T-cell (primary cell): ENCODE measurements at regions not wholly inside any gene's neighbourhood (a gene's known extent, or its start where the extent isn't known, plus 50 kb on each side); places are given as distances from the start of the nearest gene placed in this dataset.

Source experiments
- ATAC-seq, 4 experiments: fragments of 200-7000 bp in 3 of 4; fragments of 150-1000 bp in 1 of 4; cut with Tn5 transposase; replicated peaks in 1 of 4; 1 replicate in 3 of 4; 2 replicates in 1 of 4; pipeline ENCODE4 v1.10.0; 2021; ENCODE audit warnings: moderate library complexity in 3 of 4, mild to moderate bottlenecking in 2 of 4, moderate number of reproducible peaks in 1 of 4
- CTCF ChIA-PET, 2 donors: fragments of 300-600 bp; sonication (Branson Sonifier 250); formaldehyde crosslinking; loops; one replicate each; lab custom pipeline; 2022; ENCODE audit warnings: antibody characterized with exemption in 2 of 2; lab: Charles Lee
- POLR2A ChIA-PET, 2 donors: fragments of 300-600 bp; sonication (Branson Sonifier 250); formaldehyde crosslinking; loops; one replicate each; lab custom pipeline; 2022; ENCODE audit warnings: antibody characterized with exemption in 2 of 2; lab: Charles Lee
- DNase-seq, 35 experiments: peaks; one replicate each; pipeline versions ENCODE4 v3.0.0 to v3.0.0-alpha.2; 2013 to 2023
- H3K27ac ChIP-seq: one replicate; pipeline ENCODE4 v1.5.1; 2013; ENCODE audit warnings: low read length
- H3K27me3 ChIP-seq, 2 experiments: replicated peaks in 1 of 2; 1 replicate in 1 of 2; 2 replicates in 1 of 2; pipeline versions ENCODE4 v1.6.1 to v1.7.0; 2013; ENCODE audit warnings: low read length in 1 of 2, mixed read lengths in 1 of 2; ENCODE audit not compliant: control insufficient read depth in 2 of 2, insufficient read depth in 2 of 2; ENCODE audit errors: extremely low read depth in 1 of 2
- H3K36me3 ChIP-seq, 2 donors: 1 replicate in 1 of 2; 2 replicates in 1 of 2; pipeline versions ENCODE4 v1.6.1 to v1.7.0; 2013; ENCODE audit warnings: low read length in 1 of 2; ENCODE audit not compliant: control insufficient read depth in 2 of 2, insufficient read depth in 1 of 2; ENCODE audit errors: extremely low read depth in 1 of 2
- H3K4me1 ChIP-seq, 2 experiments: 1 replicate in 1 of 2; 2 replicates in 1 of 2; pipeline versions ENCODE4 v1.6.1 to v1.7.0; 2013; ENCODE audit warnings: low read length in 2 of 2, mixed read lengths in 1 of 2; ENCODE audit not compliant: insufficient read depth in 2 of 2, control insufficient read depth in 1 of 2; ENCODE audit errors: extremely low read depth in 1 of 2
- H3K4me3 ChIP-seq, 2 donors: 1 replicate in 1 of 2; 2 replicates in 1 of 2; pipeline versions ENCODE4 v1.5.1 to v1.7.0; 2013; ENCODE audit warnings: mild to moderate bottlenecking in 2 of 2, low read length in 1 of 2, moderate library complexity in 1 of 2; ENCODE audit not compliant: control insufficient read depth in 1 of 2; ENCODE audit errors: extremely low read depth in 1 of 2
- H3K9me3 ChIP-seq: 2 replicates; pipeline ENCODE4 v1.7.0; 2013
- H3K27ac Mint-ChIP-seq, 2 donors: one replicate each; pipeline ENCODE4 v1.8.0; 2020 to 2021; ENCODE audit warnings: mild to moderate bottlenecking in 2 of 2, mixed read lengths in 2 of 2
- H3K27me3 Mint-ChIP-seq, 2 donors: one replicate each; pipeline ENCODE4 v1.8.0; 2021 to 2022; ENCODE audit warnings: mixed read lengths in 2 of 2
- H3K36me3 Mint-ChIP-seq: one replicate; pipeline ENCODE4 v1.8.0; 2021; ENCODE audit warnings: mixed read lengths
- H3K4me1 Mint-ChIP-seq, 3 donors: one replicate each; pipeline ENCODE4 v1.8.0; 2020 to 2022; ENCODE audit warnings: mixed read lengths in 3 of 3, mild to moderate bottlenecking in 1 of 3
- H3K4me3 Mint-ChIP-seq, 3 donors: one replicate each; pipeline ENCODE4 v1.8.0; 2020 to 2022; ENCODE audit warnings: mild to moderate bottlenecking in 3 of 3, mixed read lengths in 3 of 3, moderate library complexity in 3 of 3
- H3K9me3 Mint-ChIP-seq, 3 donors: one replicate each; pipeline ENCODE4 v1.8.0; 2020 to 2022; ENCODE audit warnings: mixed read lengths in 3 of 3
- WGBS: methylation state at CpG from one replicate; pipeline ENCODE4 v1.1.5; 2013; ENCODE audit warnings: missing lambda C conversion rate; ENCODE audit not compliant: insufficient coverage; 5-methylcytosine and 5-hydroxymethylcytosine counted together

GRCh38 chr15:69751147-69751546 is 298.5 kb downstream of the RPLP1 start:
- H3K27ac ChIP-seq, result no peak overlapping the region
- 96% methylated on average over 2 of the region's 2 CpGs for WGBS
- peaks cover 0 to 13% of the 10 kb centered on the region in 2 experiments for H3K27me3 ChIP-seq
- no peak for DNase-seq
- H3K4me3 ChIP-seq, result no peak overlapping the region
- no peak for ATAC-seq
- H3K9me3 ChIP-seq, result no peaks in the 10 kb centered on the region
- Mint-ChIP-seq H3K9me3 (peaks cover 5 to 15% (median 8%) of the 10 kb centered on the region in 3 donors), H3K4me1 (peaks cover 64 to 73% (median 66%) of the 10 kb centered on the region in 3 donors), H3K27me3 (peaks cover 11 to 18% of the 10 kb centered on the region in 2 donors), H3K27ac (peak overlapping the region in 1 of 2 donors; percentile 54), H3K36me3 (peaks cover 14% of the 10 kb centered on the region), H3K4me3 (no peak overlapping the region)
- H3K4me1 ChIP-seq, result peaks cover 23 to 40% of the 10 kb centered on the region in 2 experiments
- ChIA-PET CTCF (interaction anchor here in 1 of 2 donors (0.8 kb wide), 1 partner anchor 18 kb away, joined by 3 read pairs; no protein-coding TSS in a partner anchor), POLR2A (interaction anchor here in 1 of 2 donors (0.9 kb wide), 1 partner anchor 12 kb away, joined by 5 read pairs; no protein-coding TSS in a partner anchor)
- no peaks in the 10 kb centered on the region for H3K36me3 ChIP-seq

- Mint-ChIP-seq H3K4me1 (peaks cover 68 to 77% (median 70%) of the 10 kb centered on the region in 3 donors), H3K4me3 (no peak overlapping the region), H3K36me3 (peaks cover 14% of the 10 kb centered on the region), H3K27ac (peak overlapping the region in 1 of 2 donors; percentile 58), H3K27me3 (peaks cover 11 to 16% of the 10 kb centered on the region in 2 donors), H3K9me3 (peaks cover 5 to 15% (median 8%) of the 10 kb centered on the region in 3 donors)
- no peak for ATAC-seq
- no peak overlapping the region for H3K4me3 ChIP-seq
- POLR2A ChIA-PET, result interaction anchor here in 1 of 2 donors (0.9 kb wide), 1 partner anchor 12 kb away, joined by 5 read pairs; no protein-coding TSS in a partner anchor
- CTCF ChIA-PET, result interaction anchor here in 1 of 2 donors (0.8 kb wide), 1 partner anchor 19 kb away, joined by 3 read pairs; no protein-coding TSS in a partner anchor
- H3K9me3 ChIP-seq, result no peaks in the 10 kb centered on the region
- WGBS, result 100% methylated on average over 1 of the region's 5 CpGs
- no peaks in the 10 kb centered on the region for H3K36me3 ChIP-seq
- DNase-seq, result no peak
- no peak overlapping the region for H3K27ac ChIP-seq
- H3K4me1 ChIP-seq, result peaks cover 27 to 44% of the 10 kb centered on the region in 2 experiments
- H3K27me3 ChIP-seq, result peaks cover 0 to 13% of the 10 kb centered on the region in 2 experiments
These were observed 298.9 kb downstream of the RPLP1 start for GRCh38 chr15:69751566-69751965.

- H3K9me3 Mint-ChIP-seq, result peaks cover 5 to 15% (median 8%) of the 10 kb centered on the region in 3 donors
- 100% methylated on average over 1 of the region's 1 CpG for WGBS
- peak overlapping the region in 1 of 3 donors; percentile 38 for H3K4me3 Mint-ChIP-seq
- no peak for ATAC-seq
- Histone ChIP-seq H3K9me3 (no peaks in the 10 kb centered on the region), H3K4me3 (no peak overlapping the region), H3K36me3 (no peaks in the 10 kb centered on the region), H3K27ac (no peak overlapping the region), H3K4me1 (peaks cover 48 to 67% of the 10 kb centered on the region in 2 experiments), H3K27me3 (peaks cover 0 to 12% of the 10 kb centered on the region in 2 experiments)
- peaks cover 14% of the 10 kb centered on the region for H3K36me3 Mint-ChIP-seq
- ChIA-PET CTCF (no interaction called here), POLR2A (interaction anchor here in 1 of 2 donors (0.6 to 1.1 kb wide), 2 partner anchors 11 to 86 kb away, joined by 3 to 6 read pairs; no protein-coding TSS in a partner anchor)
- no peak for DNase-seq
- H3K27me3 Mint-ChIP-seq, result peaks cover 4 to 11% of the 10 kb centered on the region in 2 donors
- peaks cover 84 to 90% (median 89%) of the 10 kb centered on the region in 3 donors for H3K4me1 Mint-ChIP-seq
- peak overlapping the region; percentile 6 to 12 for H3K27ac Mint-ChIP-seq
These were observed 301.2 kb downstream of the RPLP1 start for GRCh38 chr15:69753867-69754266.

GRCh38 chr15:69754313-69754712 is 301.7 kb downstream of the RPLP1 start:
- no peaks in the 10 kb centered on the region for H3K9me3 ChIP-seq
- no peak overlapping the region for H3K4me3 ChIP-seq
- H3K27me3 Mint-ChIP-seq, result peaks cover 4 to 11% of the 10 kb centered on the region in 2 donors
- no peaks in the 10 kb centered on the region for H3K36me3 ChIP-seq
- CTCF ChIA-PET, result interaction anchor here in 1 of 2 donors (0.6 kb wide), 1 partner anchor 719 kb away, joined by 3 read pairs; no protein-coding TSS in a partner anchor
- H3K9me3 Mint-ChIP-seq, result peaks cover 5 to 15% (median 8%) of the 10 kb centered on the region in 3 donors
- H3K4me1 Mint-ChIP-seq, result peaks cover 85 to 95% (median 90%) of the 10 kb centered on the region in 3 donors
- POLR2A ChIA-PET, result interaction anchor here in 1 of 2 donors (0.7 kb wide), 1 partner anchor 81 kb away, joined by 3 read pairs; no protein-coding TSS in a partner anchor
- peaks cover 0 to 12% of the 10 kb centered on the region in 2 experiments for H3K27me3 ChIP-seq
- DNase-seq, result no peak
- peak overlapping the region in 1 of 2 donors; percentile 47 for H3K27ac Mint-ChIP-seq
- peaks cover 14% of the 10 kb centered on the region for H3K36me3 Mint-ChIP-seq
- peaks cover 52 to 69% of the 10 kb centered on the region in 2 experiments for H3K4me1 ChIP-seq
- no peak for ATAC-seq
- no peak overlapping the region for H3K27ac ChIP-seq
- 100% methylated on average over 1 of the region's 1 CpG for WGBS
- H3K4me3 Mint-ChIP-seq, result peak overlapping the region in 1 of 3 donors; percentile 68

GRCh38 chr15:69755551-69756310 is 303.1 kb downstream of the RPLP1 start:
- peaks cover 4 to 11% of the 10 kb centered on the region in 2 donors for H3K27me3 Mint-ChIP-seq
- DNase-seq, result peak; percentile 22 to 80 (median 49)
- peaks cover 10% of the 10 kb centered on the region for H3K36me3 Mint-ChIP-seq
- H3K27me3 ChIP-seq, result peaks cover 0 to 12% of the 10 kb centered on the region in 2 experiments
- H3K36me3 ChIP-seq, result no peaks in the 10 kb centered on the region
- H3K27ac Mint-ChIP-seq, result peak overlapping the region; percentile 85 to 89
- CTCF ChIA-PET, result interaction anchor here (0.6 to 0.9 kb wide), 4 partner anchors 8 to 278 kb away, joined by 3 to 4 read pairs (median 3); no protein-coding TSS in a partner anchor
- no peaks in the 10 kb centered on the region for H3K9me3 ChIP-seq
- POLR2A ChIA-PET, result interaction anchor here (0.6 to 0.7 kb wide), 3 partner anchors 33 to 344 kb away, joined by 3 read pairs; no protein-coding TSS in a partner anchor
- no peak overlapping the region for H3K27ac ChIP-seq
- H3K4me3 ChIP-seq, result peak overlapping the region; percentile 8 to 40
- 0% methylated on average over 1 of the region's 7 CpGs for WGBS
- peaks cover 88 to 95% (median 92%) of the 10 kb centered on the region in 3 donors for H3K4me1 Mint-ChIP-seq
- peak overlapping the region; percentile 67 to 69 (median 68) for H3K4me3 Mint-ChIP-seq
- peaks cover 5 to 11% (median 8%) of the 10 kb centered on the region in 3 donors for H3K9me3 Mint-ChIP-seq
- ATAC-seq, result peak; percentile 63 to 78 (median 78)
- peaks cover 67 to 79% of the 10 kb centered on the region in 2 experiments for H3K4me1 ChIP-seq

- H3K9me3 Mint-ChIP-seq, result peaks cover 5 to 11% (median 8%) of the 10 kb centered on the region in 3 donors
- ATAC-seq (no peak), DNase-seq (no peak)
- H3K4me1 Mint-ChIP-seq, result peaks cover 88 to 97% (median 93%) of the 10 kb centered on the region in 3 donors
- peak overlapping the region in 2 of 3 donors; percentile 35 to 68 for H3K4me3 Mint-ChIP-seq
- peaks cover 10% of the 10 kb centered on the region for H3K36me3 Mint-ChIP-seq
- peaks cover 0 to 7% of the 10 kb centered on the region in 2 donors for H3K27me3 Mint-ChIP-seq
- H3K27ac Mint-ChIP-seq, result peak overlapping the region in 1 of 2 donors; percentile 85
- H3K36me3 ChIP-seq, result no peaks in the 10 kb centered on the region
- no peak overlapping the region for H3K27ac ChIP-seq
- H3K9me3 ChIP-seq, result no peaks in the 10 kb centered on the region
- WGBS, result 96% methylated on average over 3 of the region's 3 CpGs
- peaks cover 0 to 9% of the 10 kb centered on the region in 2 experiments for H3K27me3 ChIP-seq
- no peak overlapping the region for H3K4me3 ChIP-seq
- H3K4me1 ChIP-seq, result peaks cover 74 to 79% of the 10 kb centered on the region in 2 experiments
- ChIA-PET POLR2A (interaction anchor here in 1 of 2 donors (0.7 kb wide), 1 partner anchor 34 kb away, joined by 3 read pairs; no protein-coding TSS in a partner anchor), CTCF (interaction anchor here in 1 of 2 donors (0.6 kb wide), 1 partner anchor 278 kb away, joined by 3 read pairs; no protein-coding TSS in a partner anchor)
These were observed 303.8 kb downstream of the RPLP1 start for GRCh38 chr15:69756440-69756839.
